A673 (cell line): ENCODE measurements at regions not wholly inside any gene's neighbourhood (a gene's known extent, or its start where the extent isn't known, plus 50 kb on each side); places are given as distances from the start of the nearest gene placed in this dataset.

Experiments
- BruUV-seq: library from RNA; stranded (reverse); fragments of 400-500 nt; replicated peaks from 2 replicates; lab custom pipeline; 2021; lab: Mats Ljungman, UMichigan
- CTCF ChIA-PET: fragments of 300-600 bp; sonication (Branson Sonifier 250); formaldehyde crosslinking; loops from one replicate; lab custom pipeline; 2022; ENCODE audit warnings: antibody characterized with exemption; lab: Charles Lee
- POLR2A ChIA-PET: fragments of 300-600 bp; sonication (Branson Sonifier 250); formaldehyde crosslinking; loops from one replicate; lab custom pipeline; 2022; ENCODE audit warnings: antibody characterized with exemption; ENCODE audit not compliant: low non-redundant PET; lab: Charles Lee
- DNase-seq: peaks from one replicate; pipeline ENCODE4 v3.0.0-alpha.2; 2015; ENCODE audit warnings: low spot score
- H3K27ac ChIP-seq: fragments of 200-600 bp; sonication (generic); 2 replicates; pipeline ENCODE4 v1.5.1; 2016; ENCODE audit warnings: mixed run types, low read depth, mild to moderate bottlenecking, mixed read lengths, antibody characterized with exemption, low read length; ENCODE audit not compliant: poor library complexity, severe bottlenecking
- H3K27me3 ChIP-seq: fragments of 200-600 bp; sonication (generic); replicated peaks from 2 replicates; pipeline ENCODE4 v1.6.1; 2017; ENCODE audit warnings: mixed run types, low read depth, mild to moderate bottlenecking, mixed read lengths, antibody characterized with exemption, low read length; ENCODE audit not compliant: insufficient read depth, poor library complexity
- H3K36me3 ChIP-seq: fragments of 200-600 bp; sonication (generic); 2 replicates; pipeline ENCODE4 v1.6.1; 2016; ENCODE audit warnings: mixed run types, mild to moderate bottlenecking, mixed read lengths, antibody characterized with exemption, low read length; ENCODE audit not compliant: insufficient read depth, poor library complexity, severe bottlenecking
- H3K4me1 ChIP-seq: fragments of 200-600 bp; sonication (generic); 2 replicates; pipeline ENCODE4 v1.6.1; 2017; ENCODE audit warnings: mixed run types, mild to moderate bottlenecking, mixed read lengths, antibody characterized with exemption, low read length; ENCODE audit not compliant: insufficient read depth, poor library complexity, severe bottlenecking
- H3K4me3 ChIP-seq: fragments of 200-600 bp; sonication (generic); 2 replicates; pipeline ENCODE4 v1.5.1; 2016; ENCODE audit warnings: low read depth, mixed run types, mild to moderate bottlenecking, mixed read lengths, low read length; ENCODE audit not compliant: poor library complexity, severe bottlenecking
- H3K9me3 ChIP-seq: fragments of 200-600 bp; sonication (generic); 2 replicates; pipeline ENCODE4 v1.6.1; 2016; ENCODE audit warnings: mixed run types, low read depth, mild to moderate bottlenecking, mixed read lengths, antibody characterized with exemption, low read length; ENCODE audit not compliant: poor library complexity, severe bottlenecking
- CTCF ChIP-seq: fragments of 300-800, 200-600 bp; sonication (generic); conservative IDR thresholded peaks from 2 replicates; pipeline ENCODE4 v1.5.1; 2017; ENCODE audit warnings: low read depth, mild to moderate bottlenecking, antibody characterized with exemption, low read length, moderate library complexity, mixed read lengths
- EZH2 ChIP-seq: fragments of 200-600 bp; sonication (generic); IDR thresholded peaks from 2 replicates; pipeline ENCODE4 v1.6.1; 2017; ENCODE audit warnings: borderline replicate concordance, low read depth, mild to moderate bottlenecking, mixed read lengths, antibody characterized with exemption, low read length; ENCODE audit not compliant: poor library complexity, severe bottlenecking
- intact Hi-C: fragments of 100-400 bp; cut with micrococcal nuclease; formaldehyde crosslinking; loops from one replicate; pipeline ENCODE4 v1.10.0; 2022; ENCODE audit not compliant: unreplicated experiment

GRCh38 chr9:32866273-32866672, 82.9 kb downstream of the TMEM215 start:
- H3K4me1 ChIP-seq, result no peaks in the 10 kb centered on the region
- H3K27ac ChIP-seq, result no peak overlapping the region
- no TSS peak for BruUV-seq
- H3K27me3 ChIP-seq, result no peaks in the 10 kb centered on the region
- intact Hi-C loops, result no loop called here
- no peak for DNase-seq
- no peaks in the 10 kb centered on the region for H3K9me3 ChIP-seq
- H3K36me3 ChIP-seq, result no peaks in the 10 kb centered on the region
- POLR2A ChIA-PET, result no interaction called here
- H3K4me3 ChIP-seq, result no peak overlapping the region
- TF ChIP-seq CTCF, result no peak
- TF ChIP-seq EZH2, result no peak
- CTCF ChIA-PET, result no interaction called here

GRCh38 chr9:32867026-32867425, 83.7 kb downstream of the TMEM215 start:
- no peak overlapping the region for H3K4me3 ChIP-seq
- CTCF ChIA-PET, result no interaction called here
- H3K9me3 ChIP-seq, result no peaks in the 10 kb centered on the region
- DNase-seq, result no peak
- BruUV-seq, result no TSS peak
- intact Hi-C loops, result no loop called here
- no peaks in the 10 kb centered on the region for H3K27me3 ChIP-seq
- no peaks in the 10 kb centered on the region for H3K4me1 ChIP-seq
- H3K36me3 ChIP-seq, result no peaks in the 10 kb centered on the region
- no peak overlapping the region for H3K27ac ChIP-seq
- POLR2A ChIA-PET, result no interaction called here
- no peak for TF ChIP-seq EZH2
- no peak for TF ChIP-seq CTCF

DNA sequence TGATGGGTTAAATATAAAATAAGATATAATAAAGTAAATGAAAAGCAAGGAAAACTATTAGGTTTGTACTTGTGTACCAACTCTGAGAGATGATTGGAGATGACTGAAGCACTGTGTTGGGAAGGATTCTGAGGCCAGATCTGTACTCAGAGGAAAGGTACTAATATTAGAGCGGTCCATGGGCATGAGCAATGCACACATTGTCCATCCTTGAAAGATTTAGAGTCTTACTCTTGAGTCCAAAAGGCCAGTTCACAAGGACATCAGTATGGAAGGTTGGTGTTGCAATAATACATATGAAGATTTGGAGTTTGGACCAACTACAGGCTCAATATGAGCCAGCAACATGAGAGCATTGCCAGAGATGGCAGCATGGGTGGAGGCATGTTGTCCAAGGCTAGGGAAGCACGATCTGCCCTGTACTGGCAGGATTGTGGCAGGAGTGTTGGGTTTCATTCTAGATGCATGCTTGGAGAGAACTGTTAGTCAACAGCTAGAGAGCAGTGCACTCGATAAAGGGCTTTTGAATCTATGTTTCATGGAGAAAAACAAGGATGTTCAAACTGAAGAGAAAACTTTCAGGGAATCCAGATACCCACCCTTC, 84.4 kb downstream of the TMEM215 start:
- DNase-seq, result no peak
- H3K27ac ChIP-seq, result no peak overlapping the region
- no TSS peak for BruUV-seq
- intact Hi-C loops, result no loop called here
- POLR2A ChIA-PET, result no interaction called here
- TF ChIP-seq CTCF (no peak), EZH2 (no peak)
- H3K4me3 ChIP-seq, result no peak overlapping the region
- H3K9me3 ChIP-seq, result no peaks in the 10 kb centered on the region
- H3K36me3 ChIP-seq, result no peaks in the 10 kb centered on the region
- CTCF ChIA-PET, result no interaction called here
- H3K27me3 ChIP-seq, result no peaks in the 10 kb centered on the region
- no peaks in the 10 kb centered on the region for H3K4me1 ChIP-seq
